K562 (cell line): ENCODE measurements at regions not wholly inside any gene's neighbourhood (a gene's known extent, or its start where the extent isn't known, plus 50 kb on each side); places are given as distances from the start of the nearest gene placed in this dataset.

Source experiments
- POLR2AphosphoS2 ChIP-seq: IDR thresholded peaks from 2 replicates; pipeline ENCODE4 v1.6.1; 2012; ENCODE audit warnings: low read length, improper control_type of control experiment
- TF ChIP-seq, protein P1 (sequence below), 2 experiments: fragments of 450-650 bp in 1 of 2; sonication (generic) in 1 of 2; formaldehyde crosslinking in 1 of 2; IDR thresholded peaks; 2 replicates each; pipeline versions ENCODE4 v1.7.1 to v1.9.0; 2016 to 2022; ENCODE audit warnings: inconsistent platforms in 1 of 2, mild to moderate bottlenecking in 1 of 2, missing genetic modification reagents in 1 of 2

- TF ChIP-seq, protein P1, sequence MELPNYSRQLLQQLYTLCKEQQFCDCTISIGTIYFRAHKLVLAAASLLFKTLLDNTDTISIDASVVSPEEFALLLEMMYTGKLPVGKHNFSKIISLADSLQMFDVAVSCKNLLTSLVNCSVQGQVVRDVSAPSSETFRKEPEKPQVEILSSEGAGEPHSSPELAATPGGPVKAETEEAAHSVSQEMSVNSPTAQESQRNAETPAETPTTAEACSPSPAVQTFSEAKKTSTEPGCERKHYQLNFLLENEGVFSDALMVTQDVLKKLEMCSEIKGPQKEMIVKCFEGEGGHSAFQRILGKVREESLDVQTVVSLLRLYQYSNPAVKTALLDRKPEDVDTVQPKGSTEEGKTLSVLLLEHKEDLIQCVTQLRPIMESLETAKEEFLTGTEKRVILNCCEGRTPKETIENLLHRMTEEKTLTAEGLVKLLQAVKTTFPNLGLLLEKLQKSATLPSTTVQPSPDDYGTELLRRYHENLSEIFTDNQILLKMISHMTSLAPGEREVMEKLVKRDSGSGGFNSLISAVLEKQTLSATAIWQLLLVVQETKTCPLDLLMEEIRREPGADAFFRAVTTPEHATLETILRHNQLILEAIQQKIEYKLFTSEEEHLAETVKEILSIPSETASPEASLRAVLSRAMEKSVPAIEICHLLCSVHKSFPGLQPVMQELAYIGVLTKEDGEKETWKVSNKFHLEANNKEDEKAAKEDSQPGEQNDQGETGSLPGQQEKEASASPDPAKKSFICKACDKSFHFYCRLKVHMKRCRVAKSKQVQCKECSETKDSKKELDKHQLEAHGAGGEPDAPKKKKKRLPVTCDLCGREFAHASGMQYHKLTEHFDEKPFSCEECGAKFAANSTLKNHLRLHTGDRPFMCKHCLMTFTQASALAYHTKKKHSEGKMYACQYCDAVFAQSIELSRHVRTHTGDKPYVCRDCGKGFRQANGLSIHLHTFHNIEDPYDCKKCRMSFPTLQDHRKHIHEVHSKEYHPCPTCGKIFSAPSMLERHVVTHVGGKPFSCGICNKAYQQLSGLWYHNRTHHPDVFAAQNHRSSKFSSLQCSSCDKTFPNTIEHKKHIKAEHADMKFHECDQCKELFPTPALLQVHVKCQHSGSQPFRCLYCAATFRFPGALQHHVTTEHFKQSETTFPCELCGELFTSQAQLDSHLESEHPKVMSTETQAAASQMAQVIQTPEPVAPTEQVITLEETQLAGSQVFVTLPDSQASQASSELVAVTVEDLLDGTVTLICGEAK (IDR thresholded peaks at IDR 0.05): no peak
- TF ChIP-seq, protein P1 (CRISPR knock-in tag; IDR thresholded peaks at IDR 0.05): no peak
- no peak for TF ChIP-seq POLR2AphosphoS2
Measured at GRCh38 chr13:111945086-111945485, 121.9 kb upstream of the SOX1 start (continued).
